Liver (tissue), 8 donors: ENCODE measurements at regions not wholly inside any gene's neighbourhood (a gene's known extent, or its start where the extent isn't known, plus 50 kb on each side); places are given as distances from the start of the nearest gene placed in this dataset.

ENCODE experiments used
- DNase-seq: peaks from one replicate; pipeline ENCODE4 v3.0.0-alpha.2; 2017; ENCODE audit warnings: low spot score
- H3K27ac ChIP-seq, 2 donors: one replicate each; pipeline ENCODE4 v1.7.0; 2013; ENCODE audit warnings: inconsistent platforms in 2 of 2, low read length in 2 of 2, control low read depth in 1 of 2, low read depth in 1 of 2, mild to moderate bottlenecking in 1 of 2
- H3K27me3 ChIP-seq, 4 donors: one replicate each; pipeline versions ENCODE4 v1.6.1 to v1.7.0; 2013; ENCODE audit warnings: low read length in 3 of 4, inconsistent platforms in 1 of 4, mild to moderate bottlenecking in 1 of 4, moderate library complexity in 1 of 4; ENCODE audit not compliant: control insufficient read depth in 4 of 4, insufficient read depth in 4 of 4
- H3K36me3 ChIP-seq, 4 donors: one replicate each; pipeline versions ENCODE4 v1.6.1 to v1.7.0; 2013; ENCODE audit warnings: low read length in 3 of 4, mild to moderate bottlenecking in 3 of 4, low read depth in 1 of 4, moderate library complexity in 1 of 4; ENCODE audit not compliant: control insufficient read depth in 4 of 4, insufficient read depth in 3 of 4
- H3K4me1 ChIP-seq, 4 donors: one replicate each; pipeline versions ENCODE4 v1.6.1 to v1.7.0; 2013; ENCODE audit warnings: low read length in 3 of 4, mild to moderate bottlenecking in 3 of 4, moderate library complexity in 1 of 4; ENCODE audit not compliant: control insufficient read depth in 4 of 4, insufficient read depth in 4 of 4
- H3K4me3 ChIP-seq, 3 donors: one replicate each; pipeline versions ENCODE4 v1.6.1 to v1.7.0; 2013; ENCODE audit warnings: low read length in 3 of 3, control low read depth in 1 of 3, low read depth in 1 of 3, mild to moderate bottlenecking in 1 of 3
- H3K9ac ChIP-seq, 2 donors: one replicate each; pipeline ENCODE4 v1.7.0; 2013; ENCODE audit warnings: low read length in 2 of 2, mild to moderate bottlenecking in 2 of 2, moderate library complexity in 2 of 2, control low read depth in 1 of 2, low read depth in 1 of 2
- H3K9me3 ChIP-seq, 4 donors: one replicate each; pipeline versions ENCODE4 v1.6.1 to v1.7.0; 2013; ENCODE audit warnings: low read length in 3 of 4; ENCODE audit not compliant: control insufficient read depth in 4 of 4
- EGR1 ChIP-seq, 2 donors: IDR thresholded peaks; 2 replicates each; pipeline ENCODE4 v1.6.1; 2016 to 2018; ENCODE audit warnings: antibody characterized with exemption in 2 of 2, low read depth in 2 of 2
- FOXA1 ChIP-seq: IDR thresholded peaks from 2 replicates; pipeline ENCODE4 v1.6.1; 2016; ENCODE audit warnings: antibody characterized with exemption
- FOXA2 ChIP-seq: IDR thresholded peaks from 2 replicates; pipeline ENCODE4 v1.6.1; 2016; ENCODE audit warnings: antibody characterized with exemption
- GABPA ChIP-seq, 2 donors: IDR thresholded peaks in 1 of 2; conservative IDR thresholded peaks in 1 of 2; 2 replicates each; pipeline ENCODE4 v1.6.1; 2016; ENCODE audit warnings: antibody characterized with exemption in 2 of 2, mild to moderate bottlenecking in 1 of 2, moderate library complexity in 1 of 2
- HNF4A ChIP-seq, 2 donors: conservative IDR thresholded peaks; 2 replicates each; pipeline ENCODE4 v1.6.1; 2016; ENCODE audit warnings: antibody characterized with exemption in 2 of 2, mild to moderate bottlenecking in 2 of 2
- JUND ChIP-seq, 2 donors: IDR thresholded peaks; 2 replicates each; pipeline ENCODE4 v1.6.1; 2016; ENCODE audit warnings: antibody characterized with exemption in 2 of 2
- NR2F2 ChIP-seq: IDR thresholded peaks from 2 replicates; pipeline ENCODE4 v1.6.1; 2016; ENCODE audit warnings: antibody characterized with exemption
- RAD21 ChIP-seq, 2 donors: IDR thresholded peaks; 2 replicates each; pipeline ENCODE4 v1.6.1; 2016; ENCODE audit warnings: antibody characterized with exemption in 2 of 2, mild to moderate bottlenecking in 2 of 2
- RXRA ChIP-seq, 2 donors: IDR thresholded peaks; 2 replicates each; pipeline ENCODE4 v1.6.1; 2017 to 2018; ENCODE audit warnings: antibody characterized with exemption in 2 of 2, mild to moderate bottlenecking in 1 of 2
- SP1 ChIP-seq: IDR thresholded peaks from 2 replicates; pipeline ENCODE4 v1.6.1; 2018; ENCODE audit warnings: antibody characterized with exemption, mild to moderate bottlenecking
- TAF1 ChIP-seq: conservative IDR thresholded peaks from 2 replicates; pipeline ENCODE4 v1.6.1; 2016; ENCODE audit warnings: antibody characterized with exemption, mild to moderate bottlenecking
- YY1 ChIP-seq: IDR thresholded peaks from 2 replicates; pipeline ENCODE4 v1.6.1; 2016; ENCODE audit warnings: antibody characterized with exemption, mild to moderate bottlenecking
- WGBS: extraction: QIAGEN DNeasy Blood & Tissue Kit; methylation state at CpG from one replicate; pipeline ENCODE4 v1.1.7; 2013; 5-methylcytosine and 5-hydroxymethylcytosine counted together
- TF ChIP-seq, protein P1 (sequence below): IDR thresholded peaks from 2 replicates; pipeline ENCODE4 v1.6.1; 2016; ENCODE audit warnings: antibody characterized with exemption, mild to moderate bottlenecking
- TF ChIP-seq, protein P2 (sequence below): fragments of 150-350 bp; IDR thresholded peaks from 2 replicates; pipeline ENCODE4 v1.5.1; 2017; ENCODE audit warnings: improper control_type of control experiment, low read depth, low read length; ENCODE audit not compliant: missing input control
- TF ChIP-seq, protein P3 (sequence below): IDR thresholded peaks from 2 replicates; pipeline ENCODE4 v1.6.1; 2016; ENCODE audit warnings: antibody characterized with exemption
- donor health status: healthy.
- donor health status: healthy.
- donor health status: healthy.
- donor health status: healthy.
- donor health status: healthy.

DNA sequence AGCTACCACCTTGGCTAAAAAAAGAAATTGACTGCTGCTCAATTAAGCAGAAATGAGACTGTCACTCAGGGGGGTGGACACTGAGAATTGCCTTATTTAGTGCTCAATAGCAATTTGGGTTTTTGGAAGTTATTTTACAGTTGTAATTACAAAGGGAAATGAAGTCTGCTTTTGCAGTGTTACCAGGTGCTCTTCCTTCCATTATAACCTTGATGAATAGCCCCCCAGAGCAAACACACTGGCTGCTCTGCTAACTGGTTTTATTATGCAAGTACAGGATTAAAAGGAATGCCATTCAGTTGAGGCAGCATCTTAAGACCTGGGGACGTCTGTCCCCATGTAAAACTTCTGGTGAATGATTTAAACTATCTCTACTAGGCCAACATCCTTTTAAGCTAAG, 191.0 kb downstream of the EVX1 start:
- H3K36me3 ChIP-seq = no peaks in the 10 kb centered on the region
- no peak overlapping the region for H3K4me3 ChIP-seq
- peaks cover 0 to 3% (median under 1%) of the 10 kb centered on the region in 4 donors for H3K4me1 ChIP-seq
- H3K9ac ChIP-seq = no peak overlapping the region
- H3K9me3 ChIP-seq = no peaks in the 10 kb centered on the region
- 92% methylated on average over 1 of the region's 1 CpG for WGBS
- H3K27me3 ChIP-seq = no peaks in the 10 kb centered on the region
- TF ChIP-seq SP1 (no peak), TAF1 (no peak)
- no peak for DNase-seq
- H3K27ac ChIP-seq = no peak overlapping the region

DNA sequence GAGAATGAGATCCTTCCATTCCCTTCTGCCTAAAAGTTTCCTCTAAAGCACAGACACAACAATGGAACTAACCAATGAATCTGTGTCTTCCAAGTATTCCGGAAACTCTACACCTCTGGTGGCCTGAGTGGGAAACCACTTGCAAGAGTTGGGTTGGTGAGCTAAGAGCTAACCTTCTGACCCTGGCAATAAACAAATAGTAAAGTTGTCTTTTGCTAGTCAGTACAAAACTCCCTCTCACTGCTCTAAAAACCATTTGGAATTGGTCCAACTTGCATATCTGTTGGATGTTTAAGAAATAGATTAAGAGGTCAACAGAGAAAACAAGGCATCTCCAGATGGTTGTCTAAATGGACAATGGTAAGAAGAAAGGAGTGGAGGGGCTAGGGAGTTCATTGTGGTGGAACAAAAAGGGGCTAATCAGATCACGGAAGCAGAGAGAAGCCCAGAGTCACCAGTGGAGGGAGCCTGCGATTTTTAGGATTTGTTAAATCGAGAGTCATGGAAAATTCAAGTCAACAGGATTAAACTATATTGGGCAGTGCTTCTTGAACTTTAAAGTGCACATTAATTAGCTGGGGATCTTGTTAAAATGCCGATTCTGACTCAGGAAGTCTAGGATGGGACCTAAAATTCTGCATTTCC, 192.3 kb downstream of the EVX1 start:
- DNase-seq = no peak
- 91% methylated on average over 5 of the region's 5 CpGs for WGBS
- H3K36me3 ChIP-seq = no peaks in the 10 kb centered on the region

More for the DNA sequence above, 192.3 kb downstream of the EVX1 start:
- H3K9ac ChIP-seq = no peak overlapping the region
- H3K9me3 ChIP-seq = no peaks in the 10 kb centered on the region
- peaks cover 0 to 8% (median 2%) of the 10 kb centered on the region in 4 donors for H3K4me1 ChIP-seq
- no peak overlapping the region for H3K4me3 ChIP-seq
- H3K27ac ChIP-seq = no peak overlapping the region
- TF ChIP-seq RAD21 (IDR thresholded peaks at IDR 0.05) (no peak), NR2F2 (no peak), EGR1 (IDR thresholded peaks at IDR 0.05; ENCODE audit: low read depth in 2 of 2) (no peak), FOXA2 (no peak), HNF4A (conservative IDR thresholded peaks at IDR 0.05) (no peak), FOXA1 (no peak), JUND (IDR thresholded peaks at IDR 0.05) (no peak), GABPA (IDR thresholded peaks at IDR 0.05 in 1 of 2, conservative IDR thresholded peaks at IDR 0.05 in 1 of 2) (no peak), YY1 (no peak), TAF1 (no peak), SP1 (no peak), RXRA (IDR thresholded peaks at IDR 0.05) (no peak)
- TF ChIP-seq, protein P1, sequence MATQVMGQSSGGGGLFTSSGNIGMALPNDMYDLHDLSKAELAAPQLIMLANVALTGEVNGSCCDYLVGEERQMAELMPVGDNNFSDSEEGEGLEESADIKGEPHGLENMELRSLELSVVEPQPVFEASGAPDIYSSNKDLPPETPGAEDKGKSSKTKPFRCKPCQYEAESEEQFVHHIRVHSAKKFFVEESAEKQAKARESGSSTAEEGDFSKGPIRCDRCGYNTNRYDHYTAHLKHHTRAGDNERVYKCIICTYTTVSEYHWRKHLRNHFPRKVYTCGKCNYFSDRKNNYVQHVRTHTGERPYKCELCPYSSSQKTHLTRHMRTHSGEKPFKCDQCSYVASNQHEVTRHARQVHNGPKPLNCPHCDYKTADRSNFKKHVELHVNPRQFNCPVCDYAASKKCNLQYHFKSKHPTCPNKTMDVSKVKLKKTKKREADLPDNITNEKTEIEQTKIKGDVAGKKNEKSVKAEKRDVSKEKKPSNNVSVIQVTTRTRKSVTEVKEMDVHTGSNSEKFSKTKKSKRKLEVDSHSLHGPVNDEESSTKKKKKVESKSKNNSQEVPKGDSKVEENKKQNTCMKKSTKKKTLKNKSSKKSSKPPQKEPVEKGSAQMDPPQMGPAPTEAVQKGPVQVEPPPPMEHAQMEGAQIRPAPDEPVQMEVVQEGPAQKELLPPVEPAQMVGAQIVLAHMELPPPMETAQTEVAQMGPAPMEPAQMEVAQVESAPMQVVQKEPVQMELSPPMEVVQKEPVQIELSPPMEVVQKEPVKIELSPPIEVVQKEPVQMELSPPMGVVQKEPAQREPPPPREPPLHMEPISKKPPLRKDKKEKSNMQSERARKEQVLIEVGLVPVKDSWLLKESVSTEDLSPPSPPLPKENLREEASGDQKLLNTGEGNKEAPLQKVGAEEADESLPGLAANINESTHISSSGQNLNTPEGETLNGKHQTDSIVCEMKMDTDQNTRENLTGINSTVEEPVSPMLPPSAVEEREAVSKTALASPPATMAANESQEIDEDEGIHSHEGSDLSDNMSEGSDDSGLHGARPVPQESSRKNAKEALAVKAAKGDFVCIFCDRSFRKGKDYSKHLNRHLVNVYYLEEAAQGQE = no peak
- TF ChIP-seq, protein P2, sequence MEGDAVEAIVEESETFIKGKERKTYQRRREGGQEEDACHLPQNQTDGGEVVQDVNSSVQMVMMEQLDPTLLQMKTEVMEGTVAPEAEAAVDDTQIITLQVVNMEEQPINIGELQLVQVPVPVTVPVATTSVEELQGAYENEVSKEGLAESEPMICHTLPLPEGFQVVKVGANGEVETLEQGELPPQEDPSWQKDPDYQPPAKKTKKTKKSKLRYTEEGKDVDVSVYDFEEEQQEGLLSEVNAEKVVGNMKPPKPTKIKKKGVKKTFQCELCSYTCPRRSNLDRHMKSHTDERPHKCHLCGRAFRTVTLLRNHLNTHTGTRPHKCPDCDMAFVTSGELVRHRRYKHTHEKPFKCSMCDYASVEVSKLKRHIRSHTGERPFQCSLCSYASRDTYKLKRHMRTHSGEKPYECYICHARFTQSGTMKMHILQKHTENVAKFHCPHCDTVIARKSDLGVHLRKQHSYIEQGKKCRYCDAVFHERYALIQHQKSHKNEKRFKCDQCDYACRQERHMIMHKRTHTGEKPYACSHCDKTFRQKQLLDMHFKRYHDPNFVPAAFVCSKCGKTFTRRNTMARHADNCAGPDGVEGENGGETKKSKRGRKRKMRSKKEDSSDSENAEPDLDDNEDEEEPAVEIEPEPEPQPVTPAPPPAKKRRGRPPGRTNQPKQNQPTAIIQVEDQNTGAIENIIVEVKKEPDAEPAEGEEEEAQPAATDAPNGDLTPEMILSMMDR = no peak
- TF ChIP-seq, protein P3, sequence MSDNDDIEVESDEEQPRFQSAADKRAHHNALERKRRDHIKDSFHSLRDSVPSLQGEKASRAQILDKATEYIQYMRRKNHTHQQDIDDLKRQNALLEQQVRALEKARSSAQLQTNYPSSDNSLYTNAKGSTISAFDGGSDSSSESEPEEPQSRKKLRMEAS = no peak
- no peaks in the 10 kb centered on the region for H3K27me3 ChIP-seq
